ENCODE measurements at regions not wholly inside any gene's neighbourhood (a gene's known extent, or its start where the extent isn't known, plus 50 kb on each side); places are given as distances from the start of the nearest gene placed in this dataset.

- Mint-ChIP-seq H3K36me3 (ENCODE audit: low read depth) (peaks cover 6% of the 10 kb centered on the region), H3K27me3 (ENCODE audit: low read depth) (no peaks in the 10 kb centered on the region), H3K27ac (ENCODE audit: unreplicated experiment) (no peak overlapping the region), H3K4me1 (ENCODE audit: low read depth) (peaks cover 23% of the 10 kb centered on the region), H3K9me3 (ENCODE audit: low read depth) (peaks cover 14% of the 10 kb centered on the region), H3K4me3 (ENCODE audit: unreplicated experiment) (no peak overlapping the region)
- TF ChIP-seq, protein P1, sequence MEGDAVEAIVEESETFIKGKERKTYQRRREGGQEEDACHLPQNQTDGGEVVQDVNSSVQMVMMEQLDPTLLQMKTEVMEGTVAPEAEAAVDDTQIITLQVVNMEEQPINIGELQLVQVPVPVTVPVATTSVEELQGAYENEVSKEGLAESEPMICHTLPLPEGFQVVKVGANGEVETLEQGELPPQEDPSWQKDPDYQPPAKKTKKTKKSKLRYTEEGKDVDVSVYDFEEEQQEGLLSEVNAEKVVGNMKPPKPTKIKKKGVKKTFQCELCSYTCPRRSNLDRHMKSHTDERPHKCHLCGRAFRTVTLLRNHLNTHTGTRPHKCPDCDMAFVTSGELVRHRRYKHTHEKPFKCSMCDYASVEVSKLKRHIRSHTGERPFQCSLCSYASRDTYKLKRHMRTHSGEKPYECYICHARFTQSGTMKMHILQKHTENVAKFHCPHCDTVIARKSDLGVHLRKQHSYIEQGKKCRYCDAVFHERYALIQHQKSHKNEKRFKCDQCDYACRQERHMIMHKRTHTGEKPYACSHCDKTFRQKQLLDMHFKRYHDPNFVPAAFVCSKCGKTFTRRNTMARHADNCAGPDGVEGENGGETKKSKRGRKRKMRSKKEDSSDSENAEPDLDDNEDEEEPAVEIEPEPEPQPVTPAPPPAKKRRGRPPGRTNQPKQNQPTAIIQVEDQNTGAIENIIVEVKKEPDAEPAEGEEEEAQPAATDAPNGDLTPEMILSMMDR (IDR thresholded peaks at IDR 0.05): no peak
- no peak for DNase-seq (ENCODE audit: low spot score)
Measured at GRCh38 chr3:104825116-104825515, 541.6 kb upstream of the ALCAM start.

DNA sequence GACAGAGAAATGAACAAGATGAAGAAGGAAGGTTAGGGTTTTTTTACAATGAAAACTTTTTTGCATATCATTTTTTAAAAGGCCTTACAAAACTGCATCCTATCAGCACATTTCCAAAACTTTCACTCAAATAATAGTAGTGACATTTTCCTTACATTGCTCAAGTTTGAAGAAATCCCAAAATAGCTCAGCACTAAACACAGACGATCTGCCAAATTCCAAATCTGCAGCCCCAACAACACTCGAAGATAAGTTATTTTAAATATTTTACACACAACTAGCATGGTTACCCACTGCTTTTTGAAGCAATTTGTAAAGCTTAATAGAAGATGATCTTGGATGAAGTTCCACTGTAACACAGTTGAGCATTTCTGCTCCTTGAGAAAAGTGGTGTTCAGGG is 535.6 kb upstream of the ALCAM start:
- Mint-ChIP-seq H3K36me3 (ENCODE audit: low read depth) (no peaks in the 10 kb centered on the region), H3K4me1 (ENCODE audit: low read depth) (peaks cover 24% of the 10 kb centered on the region), H3K27me3 (ENCODE audit: low read depth) (no peaks in the 10 kb centered on the region), H3K27ac (ENCODE audit: unreplicated experiment) (peak overlapping the region; percentile 74), H3K9me3 (ENCODE audit: low read depth) (no peaks in the 10 kb centered on the region), H3K4me3 (ENCODE audit: unreplicated experiment) (peak overlapping the region; percentile 8)
- no peak for DNase-seq (ENCODE audit: low spot score)
- TF ChIP-seq, protein P1 (IDR thresholded peaks at IDR 0.05): no peak

GRCh38 chr3:104832530-104832929 is 534.2 kb upstream of the ALCAM start:
- no peak overlapping the region for H3K4me3 Mint-ChIP-seq (ENCODE audit: unreplicated experiment)
- no peak overlapping the region for H3K27ac Mint-ChIP-seq (ENCODE audit: unreplicated experiment)
- H3K9me3 Mint-ChIP-seq (ENCODE audit: low read depth): no peaks in the 10 kb centered on the region
- H3K27me3 Mint-ChIP-seq (ENCODE audit: low read depth): no peaks in the 10 kb centered on the region
- H3K4me1 Mint-ChIP-seq (ENCODE audit: low read depth): peaks cover 24% of the 10 kb centered on the region
- no peak for DNase-seq (ENCODE audit: low spot score)
- TF ChIP-seq, protein P1 (IDR thresholded peaks at IDR 0.05): no peak
- H3K36me3 Mint-ChIP-seq (ENCODE audit: low read depth): no peaks in the 10 kb centered on the region

- TF ChIP-seq, protein P1 (IDR thresholded peaks at IDR 0.05): no peak
- Mint-ChIP-seq H3K9me3 (ENCODE audit: low read depth) (no peaks in the 10 kb centered on the region), H3K4me3 (ENCODE audit: unreplicated experiment) (no peak overlapping the region), H3K27me3 (ENCODE audit: low read depth) (no peaks in the 10 kb centered on the region), H3K27ac (ENCODE audit: unreplicated experiment) (no peak overlapping the region), H3K36me3 (ENCODE audit: low read depth) (no peaks in the 10 kb centered on the region), H3K4me1 (ENCODE audit: low read depth) (peaks cover 15% of the 10 kb centered on the region)
- DNase-seq (ENCODE audit: low spot score): no peak
Measured at GRCh38 chr3:104835376-104835775, 531.3 kb upstream of the ALCAM start.

GRCh38 chr3:104846270-104846669 is 520.4 kb upstream of the ALCAM start:
- Mint-ChIP-seq H3K27ac (ENCODE audit: unreplicated experiment) (no peak overlapping the region), H3K4me3 (ENCODE audit: unreplicated experiment) (no peak overlapping the region)

More at GRCh38 chr3:104846270-104846669, 520.4 kb upstream of the ALCAM start:
- Mint-ChIP-seq H3K36me3 (ENCODE audit: low read depth) (peaks cover 2% of the 10 kb centered on the region), H3K4me1 (ENCODE audit: low read depth) (peaks cover 20% of the 10 kb centered on the region), H3K27me3 (ENCODE audit: low read depth) (no peaks in the 10 kb centered on the region), H3K9me3 (ENCODE audit: low read depth) (peaks cover 9% of the 10 kb centered on the region)
- TF ChIP-seq, protein P1 (IDR thresholded peaks at IDR 0.05): no peak
- DNase-seq (ENCODE audit: low spot score): no peak
